ENCODE measurements at regions not wholly inside any gene's neighbourhood (a gene's known extent, or its start where the extent isn't known, plus 50 kb on each side); places are given as distances from the start of the nearest gene placed in this dataset.
"Not testable (repeated sequence)": the region's sequence is repeated elsewhere in the genome, so short reads cannot be mapped to it uniquely, and the experiment has no call there.

DNA sequence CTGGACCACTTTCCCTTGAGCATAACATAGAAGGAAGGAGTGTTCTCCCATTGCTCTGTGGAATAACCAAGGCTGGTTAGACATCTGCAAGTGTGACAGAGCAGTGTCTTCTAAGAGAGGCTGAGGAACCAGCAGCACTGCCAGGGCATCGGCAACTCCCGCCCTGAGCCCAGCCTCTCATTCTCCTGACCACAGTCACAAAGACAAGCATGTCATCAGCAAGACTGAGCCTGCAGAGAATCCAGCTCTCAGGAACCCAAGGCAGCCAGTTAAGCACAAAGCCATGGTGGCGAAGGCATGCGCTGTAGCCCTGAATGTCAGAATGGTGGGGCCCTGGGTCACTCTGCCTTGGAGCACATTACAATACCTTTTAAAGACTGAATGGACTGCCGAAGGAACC lies 253.9 kb downstream of the AGTPBP1 start:
- DNase-seq: no peak

DNA sequence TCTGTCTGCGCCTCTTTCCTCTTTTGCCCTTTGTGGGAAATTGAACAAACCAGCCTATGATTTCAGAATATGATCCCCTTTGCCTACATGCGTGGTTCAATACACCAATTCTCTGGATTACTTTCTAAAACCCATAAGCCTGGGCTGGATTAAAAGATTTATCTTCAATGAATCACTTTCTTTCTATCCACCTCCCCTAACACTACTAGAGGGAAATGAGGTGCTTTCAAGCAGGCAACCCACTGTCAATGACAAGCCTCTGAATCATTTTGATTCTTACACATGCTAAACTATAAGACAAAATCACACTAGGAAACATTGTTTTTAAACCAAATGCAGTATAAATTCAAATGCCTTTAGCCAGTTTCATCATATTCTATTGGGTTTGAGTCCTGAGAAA lies 257.5 kb downstream of the AGTPBP1 start:
- DNase-seq: no peak

DNA sequence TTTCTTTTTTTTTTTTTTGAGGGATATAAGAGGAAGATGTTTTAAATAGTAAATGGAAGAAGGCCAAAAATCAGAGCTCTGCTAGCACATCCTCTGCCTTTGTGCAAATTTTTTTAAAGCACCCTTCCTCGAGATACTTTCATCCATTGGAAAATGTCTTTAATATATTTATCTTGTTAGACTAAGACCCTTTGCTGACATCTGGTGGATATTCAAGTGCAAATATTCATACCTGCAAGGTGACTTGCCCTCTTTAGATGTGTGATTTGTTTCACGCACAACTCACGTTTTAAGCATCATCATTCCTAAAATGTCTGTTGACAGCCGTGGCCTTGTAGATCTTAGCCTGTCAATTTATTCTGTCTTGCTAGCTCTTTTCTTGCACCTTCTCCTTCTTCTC lies 258.5 kb downstream of the AGTPBP1 start:
- DNase-seq: no peak

DNA sequence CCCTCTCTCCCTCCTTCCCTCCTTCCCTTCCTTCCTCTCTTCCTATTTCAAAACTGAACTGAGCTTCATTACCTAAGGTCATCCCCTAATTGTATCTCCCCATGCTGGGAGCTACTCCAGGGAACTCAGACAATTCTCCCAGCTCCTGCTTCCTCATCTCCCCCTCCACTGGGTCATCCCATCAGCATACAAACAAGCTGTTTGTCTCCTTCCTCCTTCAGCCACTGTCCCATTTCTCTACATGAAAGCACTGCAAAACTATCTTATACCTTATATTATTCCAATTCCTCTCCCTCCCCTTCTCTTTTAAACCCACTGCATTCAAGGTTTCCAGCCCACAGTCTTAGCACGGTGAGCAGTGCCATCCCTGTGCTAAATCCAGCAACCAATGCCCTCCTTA lies 262.4 kb downstream of the AGTPBP1 start:
- no peak for DNase-seq

DNA sequence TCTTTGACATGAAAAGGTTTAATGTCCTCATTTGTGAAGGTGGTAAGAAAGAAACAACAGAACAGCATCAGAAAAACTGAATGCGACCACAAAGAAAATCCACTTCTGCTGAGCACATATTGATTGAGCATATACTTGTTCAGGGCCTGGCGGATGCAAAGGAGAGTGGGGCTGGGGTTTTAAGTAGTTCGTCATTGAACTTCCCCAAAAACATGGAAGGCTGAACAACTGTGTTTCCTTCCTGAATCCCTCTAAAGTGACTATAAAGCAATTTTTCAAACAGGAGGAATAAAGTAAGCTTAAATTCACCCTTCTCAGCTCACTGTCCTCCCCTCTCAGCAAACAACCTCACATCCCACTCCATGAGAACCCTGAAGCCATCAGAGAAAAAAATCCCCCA lies 262.9 kb downstream of the AGTPBP1 start:
- DNase-seq: no peak

DNA sequence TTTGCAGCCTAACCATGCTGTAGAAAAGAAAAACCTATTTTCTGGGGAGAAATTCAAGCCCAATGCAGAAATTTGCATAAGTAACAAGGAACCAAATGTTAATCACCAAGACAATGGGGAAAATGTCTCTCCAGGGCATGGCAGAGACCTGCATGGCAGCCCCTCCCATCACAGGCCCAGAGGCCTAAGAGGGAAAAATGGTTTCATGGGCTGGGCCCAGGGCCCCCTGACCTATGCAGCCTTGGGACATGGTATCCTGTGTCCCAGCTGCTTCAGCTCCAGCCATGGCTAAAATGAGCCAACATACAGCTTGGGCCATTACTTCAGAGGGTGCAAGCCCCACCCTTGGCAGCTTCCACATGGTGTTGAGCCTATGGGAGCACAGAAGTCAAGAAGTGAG lies 266.9 kb downstream of the AGTPBP1 start:
- not testable (repeated sequence) for DNase-seq

DNA sequence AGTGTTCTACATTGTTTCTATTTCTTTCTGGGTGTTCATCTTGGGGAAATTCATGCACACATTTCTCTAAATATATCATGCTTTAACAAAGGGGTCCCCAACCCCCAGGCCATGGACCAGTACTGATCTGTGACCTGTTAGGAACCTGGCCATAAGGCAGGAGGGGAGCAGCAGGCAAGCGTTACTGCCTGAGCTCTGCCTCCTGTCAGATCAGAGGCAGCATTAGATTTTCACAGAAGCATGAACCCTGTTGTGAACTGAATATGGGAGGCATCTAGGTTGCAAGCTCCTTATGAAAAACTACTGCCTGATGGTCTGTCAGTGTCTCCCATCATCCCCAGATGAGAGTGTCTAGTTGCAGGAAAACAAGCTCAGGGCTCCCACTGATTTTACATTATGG lies 270.0 kb downstream of the AGTPBP1 start:
- no peak for DNase-seq

DNA sequence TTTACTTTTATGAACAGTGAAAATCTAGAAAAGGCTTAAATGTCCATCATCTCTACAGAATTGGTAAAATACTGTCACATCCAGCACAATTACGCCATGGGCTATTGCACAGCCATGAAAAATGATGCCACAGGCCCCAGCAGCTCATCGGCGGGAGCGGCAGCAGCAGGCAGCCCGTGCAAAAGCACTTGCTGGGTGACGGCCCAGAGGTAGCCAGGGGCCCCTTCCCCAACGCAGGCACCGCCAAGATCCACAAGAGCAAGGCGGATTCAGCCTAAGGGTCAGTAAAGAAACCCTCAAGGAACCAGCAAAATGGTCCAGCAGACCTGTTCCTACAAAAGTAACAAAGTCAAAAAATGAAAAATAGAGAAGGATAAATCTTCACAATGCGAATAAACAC lies 272.7 kb downstream of the AGTPBP1 start:
- DNase-seq: no peak

DNA sequence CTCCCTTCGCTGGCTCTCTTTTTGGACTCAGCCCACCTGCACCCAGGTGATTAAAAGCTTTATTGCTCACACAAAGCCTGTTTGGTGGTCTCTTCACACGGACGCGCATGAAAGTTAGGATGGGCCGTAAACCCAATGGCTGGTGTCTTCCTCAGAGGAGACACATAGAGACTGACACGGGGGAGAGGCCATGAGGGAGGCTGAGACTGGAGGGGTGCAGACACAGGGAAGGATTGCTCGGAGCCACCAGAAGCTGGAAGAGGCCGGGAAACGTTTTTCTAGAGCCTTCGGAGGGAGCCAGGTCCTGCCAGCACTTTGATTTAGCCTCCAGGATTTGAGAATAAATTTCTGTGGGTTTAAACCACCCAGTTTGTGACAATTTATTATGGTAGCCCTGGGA lies 274.9 kb downstream of the AGTPBP1 start:
- DNase-seq: no peak

DNA sequence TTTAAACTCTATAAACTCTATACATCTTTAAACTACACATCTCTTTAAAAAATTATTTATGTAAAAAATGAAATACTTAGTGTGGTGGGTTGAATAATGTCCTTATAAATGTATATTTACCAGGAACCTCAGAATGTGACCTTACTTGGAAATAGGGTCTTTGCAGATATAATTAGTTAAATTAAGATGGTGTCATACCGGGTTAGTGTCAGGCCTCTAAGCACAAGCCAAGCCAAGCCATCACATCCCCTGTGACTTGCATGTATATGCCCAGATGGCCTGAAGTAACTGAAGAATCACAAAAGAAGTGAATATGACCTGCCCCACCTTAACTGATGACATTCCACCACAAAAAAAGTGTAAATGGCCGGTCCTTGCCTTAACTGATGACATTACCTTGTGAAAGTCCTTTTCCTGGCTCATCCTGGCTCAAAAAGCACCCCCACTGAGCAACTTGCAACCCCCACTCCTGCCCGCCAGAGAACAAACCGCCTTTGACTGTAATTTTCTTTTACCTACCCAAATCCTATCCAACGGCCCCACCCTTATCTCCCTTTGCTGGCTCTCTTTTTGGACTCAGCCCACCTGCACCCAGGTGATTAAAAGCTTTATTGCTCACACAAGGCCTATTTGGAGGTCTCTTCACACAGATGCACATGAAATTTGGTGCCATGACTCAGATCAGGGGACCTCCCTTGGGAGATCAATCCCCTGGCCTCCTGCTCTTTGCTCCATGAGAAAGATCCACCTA lies 283.5 kb downstream of the AGTPBP1 start:
- not testable (repeated sequence) for DNase-seq

DNA sequence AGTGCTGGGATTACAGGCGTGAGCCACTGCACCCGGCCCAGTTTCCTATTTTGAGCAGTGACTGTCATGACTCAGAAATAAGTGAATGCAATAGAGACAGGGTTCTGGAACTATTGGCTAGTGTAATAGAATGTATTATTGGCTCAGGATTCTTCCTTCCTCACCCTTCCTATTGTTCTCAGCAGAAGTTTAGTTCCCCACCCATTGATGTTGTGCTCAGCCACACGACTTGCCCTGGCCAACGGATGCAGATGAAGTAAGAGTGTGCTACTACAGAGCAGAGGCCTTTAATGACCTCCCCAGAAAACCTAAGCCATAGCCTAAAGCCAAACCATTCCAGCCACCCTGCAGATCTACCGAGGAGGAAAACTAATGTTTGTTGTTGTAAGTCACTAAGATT lies 287.9 kb downstream of the AGTPBP1 start:
- no peak for DNase-seq

DNA sequence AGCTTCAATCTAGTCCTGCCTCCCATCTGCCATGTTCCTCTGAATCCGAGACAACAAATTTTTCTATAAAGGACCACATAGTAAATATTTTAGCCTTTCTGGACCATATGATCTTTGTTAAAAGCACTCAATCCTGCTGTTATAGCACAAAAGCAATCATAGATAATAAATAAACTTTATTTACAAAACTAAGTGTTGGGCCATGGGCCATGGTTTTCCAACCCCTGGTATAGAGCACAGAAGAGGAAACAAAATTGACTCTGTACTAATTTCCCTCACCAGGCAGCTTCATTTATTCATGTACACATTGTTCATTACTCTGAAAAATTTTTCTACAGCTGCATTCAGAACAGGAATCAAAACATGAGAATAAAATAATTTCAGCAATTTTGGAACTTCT lies 288.9 kb downstream of the AGTPBP1 start:
- DNase-seq: no peak

DNA sequence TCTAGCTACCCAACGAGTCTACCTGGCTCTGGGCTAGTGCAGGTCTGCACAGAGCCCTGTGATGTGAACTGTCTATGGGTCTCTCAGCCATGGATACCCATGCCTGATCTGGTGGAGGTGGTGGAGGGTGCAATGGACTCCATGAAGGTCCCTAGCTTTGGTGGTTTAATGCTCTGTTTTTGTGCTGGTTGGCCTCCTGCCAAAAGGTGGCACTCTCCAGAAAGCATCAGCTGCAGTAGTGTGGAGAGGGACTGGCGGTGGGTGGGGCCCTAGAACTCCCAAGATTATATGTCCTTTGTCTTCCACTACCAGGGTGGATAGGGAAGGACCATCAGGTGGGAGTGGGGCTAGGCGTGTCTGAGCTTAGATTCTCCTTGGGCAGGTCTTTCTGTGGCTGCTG lies 290.1 kb downstream of the AGTPBP1 start:
- no peak for DNase-seq

DNA sequence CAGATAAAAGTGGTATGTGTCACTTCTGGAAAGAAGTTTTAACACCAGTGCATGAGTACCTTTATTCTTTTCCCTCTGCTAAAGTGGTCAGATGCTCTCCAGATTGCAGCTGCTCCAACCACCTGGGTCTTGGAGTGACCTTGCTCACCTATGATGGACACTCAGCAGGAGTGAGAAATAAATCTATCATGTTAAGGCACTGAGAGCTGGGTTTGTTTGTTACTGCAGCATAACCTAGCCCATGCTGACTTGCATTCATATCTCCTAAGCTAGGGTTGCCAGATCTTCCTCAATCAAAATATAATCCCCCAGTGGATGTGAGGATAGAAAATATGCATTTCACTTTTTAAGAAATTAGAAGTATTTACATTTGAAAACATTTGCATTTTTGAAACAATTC lies 295.9 kb downstream of the AGTPBP1 start:
- DNase-seq: no peak

DNA sequence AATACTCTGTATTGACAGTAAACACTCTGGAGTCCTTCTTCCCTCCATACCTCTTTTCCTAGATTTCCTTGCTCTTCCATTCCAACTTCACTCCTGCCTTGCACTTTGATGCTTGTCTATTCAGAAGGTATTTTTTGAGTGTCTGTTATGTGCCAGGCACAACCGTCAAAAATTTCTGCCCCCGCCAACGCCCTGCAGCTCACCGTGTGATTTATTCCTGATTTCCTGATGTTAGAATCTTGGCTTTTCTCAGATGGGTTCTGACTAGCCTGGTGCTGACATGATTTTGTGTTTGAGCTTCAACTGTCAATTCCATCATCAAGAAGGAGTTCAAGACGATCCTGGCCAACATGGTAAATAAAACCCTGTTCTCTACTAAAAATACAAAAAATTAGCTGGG lies 297.5 kb downstream of the AGTPBP1 start:
- DNase-seq: no peak

DNA sequence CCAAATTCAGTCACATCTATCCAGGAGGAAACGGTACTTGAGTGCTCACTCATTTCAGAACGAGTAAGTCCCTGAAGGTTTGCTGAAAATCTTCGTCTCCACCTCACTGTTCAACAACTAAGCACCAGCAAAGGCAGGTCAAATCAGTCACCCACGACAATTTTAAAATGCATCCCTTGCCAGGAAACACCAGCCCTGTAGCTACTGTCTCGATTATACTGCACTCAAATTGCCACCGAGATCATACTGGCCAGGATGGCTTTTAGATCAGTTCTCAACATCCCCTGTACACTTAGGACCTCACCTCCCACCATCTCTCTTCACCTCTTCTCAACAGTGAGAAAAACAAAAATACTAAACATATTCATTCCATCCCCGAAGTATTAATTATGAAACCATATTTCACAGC lies 298.6 kb downstream of the AGTPBP1 start:
- DNase-seq: no peak

DNA sequence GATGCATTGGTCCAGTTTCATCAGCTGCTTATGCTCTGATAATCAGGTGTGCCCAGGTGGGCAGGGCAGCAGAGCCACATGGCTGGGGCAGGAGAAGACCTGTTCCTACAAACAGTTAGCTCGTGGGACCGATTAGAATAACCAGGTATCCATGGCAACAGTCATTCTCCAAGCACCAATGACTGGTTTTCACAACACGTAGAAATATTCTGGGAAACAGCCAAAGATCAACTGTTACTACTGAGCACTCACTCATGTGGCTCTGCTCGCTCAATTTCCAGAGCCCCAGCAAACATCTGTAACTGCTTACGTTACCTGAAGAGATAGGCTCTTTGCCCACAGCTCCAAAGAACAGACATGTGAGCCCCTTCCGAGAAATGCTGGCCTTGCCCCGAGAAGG lies 302.0 kb downstream of the AGTPBP1 start:
- no peak for DNase-seq

DNA sequence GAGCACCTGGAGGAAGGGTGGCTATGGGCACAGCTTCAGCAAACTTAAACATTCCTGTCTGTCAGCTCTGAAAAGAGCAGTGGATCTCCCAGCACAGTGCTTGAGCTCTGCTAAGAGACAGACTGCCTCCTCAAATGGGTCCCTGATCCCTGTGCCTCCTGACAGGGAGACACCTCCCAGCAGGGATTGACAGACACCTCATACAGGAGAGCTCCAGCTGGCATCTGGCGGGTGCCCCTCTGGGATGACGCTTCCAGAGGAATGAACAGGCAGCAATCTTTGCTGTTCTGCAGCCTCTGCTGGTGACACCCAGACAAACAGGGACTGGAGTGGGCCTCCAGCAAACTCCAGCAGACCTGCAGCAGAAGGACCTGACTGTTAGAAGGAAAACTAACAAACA lies 307.8 kb downstream of the AGTPBP1 start:
- not testable (repeated sequence) for DNase-seq

DNA sequence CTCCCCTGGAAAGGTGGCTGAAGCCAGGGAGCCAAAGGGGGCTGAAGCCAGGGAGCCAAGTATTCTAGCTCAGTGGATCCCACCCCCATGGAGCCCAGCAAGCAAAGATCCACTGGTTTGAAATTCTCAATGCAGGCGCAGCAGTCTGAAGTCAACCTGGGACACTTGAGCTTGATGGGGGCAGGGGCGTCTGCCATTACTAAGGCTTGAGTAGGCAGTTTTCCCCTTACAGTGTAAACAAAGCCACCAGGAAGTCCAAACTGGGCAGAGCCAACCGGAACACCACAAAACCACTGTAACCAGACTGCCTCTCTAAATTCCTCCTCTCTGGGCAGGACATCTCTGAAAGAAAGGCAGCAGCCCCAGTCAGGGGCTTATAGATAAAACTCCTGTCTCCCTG lies 308.2 kb downstream of the AGTPBP1 start:
- not testable (repeated sequence) for DNase-seq

DNA sequence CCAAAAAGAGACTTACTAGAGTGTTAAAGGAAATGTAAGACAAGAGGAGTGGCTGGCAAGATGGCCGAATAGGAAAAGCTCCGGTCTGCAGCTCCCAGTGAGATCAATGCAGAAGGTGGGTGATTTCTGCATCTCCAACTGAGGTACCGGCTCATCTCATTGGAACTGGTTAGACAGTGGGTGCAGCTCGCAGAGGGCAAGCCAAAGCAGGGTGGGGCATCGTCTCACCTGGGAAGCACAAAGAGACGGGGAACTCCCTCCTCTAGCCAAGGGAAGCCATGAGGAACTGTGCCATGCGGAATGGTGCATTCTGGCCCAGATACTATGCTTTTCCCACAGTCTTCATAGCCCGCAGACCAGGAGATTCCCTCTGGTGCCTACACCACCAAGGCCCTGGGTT lies 308.7 kb downstream of the AGTPBP1 start:
- no peak for DNase-seq

DNA sequence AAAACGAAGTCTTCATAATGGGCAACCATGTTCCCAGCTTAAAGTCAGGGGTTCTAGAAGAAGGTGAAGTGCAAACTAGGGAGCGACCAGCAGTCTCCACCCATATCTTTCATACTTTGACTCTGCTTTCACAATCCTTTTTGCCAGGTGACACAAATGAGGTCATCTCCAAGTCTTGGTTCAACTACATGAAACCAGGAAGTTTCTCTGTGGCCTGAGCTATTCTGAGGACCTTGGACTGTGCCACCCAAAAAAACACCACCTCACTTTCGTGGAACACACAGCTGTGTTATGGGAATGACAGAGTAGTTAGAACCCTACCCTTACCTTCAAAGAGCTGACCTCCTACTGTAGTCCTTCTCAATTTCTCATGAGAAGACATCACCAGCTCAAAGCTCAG lies 309.2 kb downstream of the AGTPBP1 start:
- DNase-seq: no peak

DNA sequence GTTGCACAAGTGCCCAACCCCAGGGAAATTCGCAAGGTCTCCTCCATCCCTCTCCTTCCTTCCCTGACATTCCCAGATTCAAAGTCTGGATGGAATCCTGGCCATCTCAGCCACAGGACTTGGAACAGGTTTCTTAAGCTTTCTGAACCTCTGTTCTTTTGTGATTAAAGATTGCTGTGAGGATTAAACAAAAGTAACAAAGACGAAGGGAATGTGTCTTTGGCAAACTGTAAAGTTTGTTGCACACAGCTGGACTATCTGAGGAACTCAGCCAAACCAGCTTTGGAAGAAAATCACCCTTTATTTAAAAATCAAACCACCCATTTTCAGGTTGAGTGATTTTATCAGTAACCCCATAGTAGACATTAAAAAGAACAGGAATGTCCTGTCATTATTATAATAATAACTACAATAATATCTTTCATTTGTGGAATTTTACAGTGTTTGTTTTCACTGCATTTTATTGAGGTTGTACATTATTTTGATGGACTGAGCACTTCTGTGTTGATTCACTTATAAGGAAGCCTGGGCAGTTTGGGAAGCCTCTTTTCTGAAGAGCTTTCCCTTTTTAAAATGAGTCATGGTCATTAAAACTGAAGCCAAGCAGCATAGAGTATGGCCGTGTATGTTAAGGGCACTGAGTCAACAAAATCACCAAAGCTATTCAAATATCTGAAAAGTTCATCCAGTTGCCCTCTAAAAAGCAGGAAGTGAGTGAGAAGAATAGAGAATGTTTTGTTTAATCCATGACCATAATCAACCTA lies 310.2 kb downstream of the AGTPBP1 start:
- no peak for DNase-seq

DNA sequence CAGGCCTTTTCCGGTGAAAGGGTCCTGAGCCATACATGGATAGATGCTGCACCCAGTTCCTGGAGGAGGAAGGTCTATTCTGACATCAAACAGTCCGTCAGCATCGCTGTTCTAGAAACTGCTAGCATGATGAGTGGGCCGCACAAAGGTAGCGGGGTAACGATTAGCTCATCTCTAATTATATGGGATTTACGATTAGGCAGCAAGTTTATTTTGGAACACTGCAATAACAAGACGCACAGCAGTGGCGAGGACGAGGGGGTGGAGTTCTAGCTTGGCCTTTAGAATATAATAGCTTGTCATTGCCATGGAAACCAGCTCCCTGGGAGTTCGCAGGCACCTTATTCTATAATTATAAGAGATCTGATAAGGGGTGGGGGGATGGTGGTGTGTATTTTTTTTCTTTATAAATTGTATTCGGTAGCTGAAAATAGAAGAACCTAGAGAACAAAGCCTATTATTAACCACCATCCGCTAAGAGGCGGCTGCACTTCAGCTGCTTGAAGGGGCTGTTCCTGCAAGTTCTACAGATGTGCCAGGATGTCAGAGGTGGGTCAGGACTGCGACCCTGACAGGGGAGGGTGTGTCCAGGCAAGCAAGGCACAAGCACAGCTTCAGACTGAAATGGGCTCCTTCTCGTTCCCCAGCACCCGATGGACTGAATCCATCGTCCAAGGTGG lies 311.0 kb downstream of the AGTPBP1 start:
- peak; percentile 13 for DNase-seq

DNA sequence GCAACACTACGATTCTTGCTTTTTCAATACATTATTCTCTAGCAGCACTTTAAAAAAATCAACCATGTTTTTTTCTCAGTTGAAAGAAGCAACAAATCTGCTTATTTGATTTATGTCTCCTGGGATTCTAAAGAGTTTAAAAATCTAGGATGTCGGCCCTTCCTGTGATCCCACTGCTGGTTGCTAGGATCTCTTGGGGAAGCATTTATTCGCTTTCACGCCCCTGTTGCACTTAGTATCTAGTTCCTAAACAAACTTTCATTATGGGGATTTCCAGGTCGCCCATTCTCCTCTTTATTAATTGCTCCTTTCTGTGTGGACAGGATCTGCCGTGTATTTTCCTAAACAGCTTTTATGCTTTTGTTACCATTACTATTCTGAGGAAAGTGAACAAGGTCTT lies 313.5 kb downstream of the AGTPBP1 start:
- DNase-seq: no peak
